ENCODE measurements at regions not wholly inside any gene's neighbourhood (a gene's known extent, or its start where the extent isn't known, plus 50 kb on each side); places are given as distances from the start of the nearest gene placed in this dataset.

DNA sequence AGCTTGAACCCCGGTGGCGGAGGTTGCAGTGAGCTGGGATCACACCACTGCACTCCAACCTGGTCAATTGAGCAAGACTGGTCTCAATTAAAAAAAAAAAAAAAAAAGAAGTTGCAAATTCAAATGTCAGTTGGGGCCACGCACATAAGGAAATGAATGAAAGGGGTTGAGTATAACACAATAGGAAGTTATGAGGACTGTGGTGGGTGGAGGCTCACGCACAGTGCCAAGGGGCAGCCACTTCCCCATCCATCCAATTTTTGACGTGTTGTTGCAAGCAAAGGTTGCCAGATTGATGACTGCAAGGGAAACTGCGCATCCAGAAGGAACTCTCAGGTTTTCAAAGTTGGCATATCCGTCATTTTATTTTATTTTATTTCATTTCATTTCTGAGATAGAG is 532.2 kb downstream of the NTRK3 start:
- Histone ChIP-seq H3K9me3 (ENCODE audit: control insufficient read depth in 2 of 2, low read length in 2 of 2) (no peaks in the 10 kb centered on the region), H3K27ac (ENCODE audit: low read length) (no peak overlapping the region), H3K27me3 (ENCODE audit: control insufficient read depth in 1 of 2, insufficient read depth in 2 of 2, low read length in 2 of 2) (peaks cover 2 to 3% of the 10 kb centered on the region in 2 donors), H3K9ac (ENCODE audit: low read length in 2 of 2) (no peak overlapping the region), H3K4me1 (ENCODE audit: control insufficient read depth, insufficient read depth, low read length) (no peaks in the 10 kb centered on the region), H3K36me3 (ENCODE audit: control insufficient read depth in 2 of 2, insufficient read depth in 2 of 2, low read length in 2 of 2) (no peaks in the 10 kb centered on the region), H3K4me3 (ENCODE audit: low read length in 2 of 2) (no peak overlapping the region)

DNA sequence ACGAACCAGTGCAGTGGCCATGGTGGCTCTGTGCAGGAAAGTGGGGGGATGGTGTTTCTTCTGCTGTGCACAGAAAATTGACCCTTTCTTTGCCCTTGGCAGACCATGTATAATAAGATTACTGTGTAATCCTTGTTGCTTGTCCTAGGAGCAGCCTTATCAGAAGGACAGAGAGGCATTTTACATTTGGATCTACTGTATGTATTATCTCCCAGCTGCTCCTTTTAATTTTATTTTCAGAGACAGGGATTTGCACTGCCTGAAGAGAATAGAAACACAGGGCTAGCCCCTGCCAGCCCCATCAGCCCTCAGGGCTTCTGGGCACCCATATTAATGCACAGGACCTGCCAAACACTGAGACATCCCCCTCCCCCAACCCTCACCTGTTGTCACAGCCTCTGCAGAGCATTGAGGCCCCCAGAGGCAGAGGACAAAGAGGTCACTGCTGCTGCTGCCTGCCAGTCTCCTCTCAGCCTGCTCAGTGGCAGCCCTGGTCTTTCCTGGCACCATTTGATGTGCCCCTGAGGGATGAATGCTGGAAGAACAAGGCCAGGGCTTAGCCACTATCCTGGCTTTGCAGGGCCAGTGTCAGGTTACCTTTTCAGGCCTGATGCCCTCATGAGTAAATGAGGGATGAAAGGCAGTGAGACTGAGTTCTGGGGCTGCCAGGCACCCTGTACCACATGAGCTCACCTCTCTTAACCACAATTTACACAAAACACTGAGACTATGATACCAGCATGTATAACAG is 533.4 kb downstream of the NTRK3 start:
- Histone ChIP-seq H3K4me1 (ENCODE audit: control insufficient read depth, insufficient read depth, low read length) (no peaks in the 10 kb centered on the region), H3K4me3 (ENCODE audit: low read length in 2 of 2) (no peak overlapping the region), H3K36me3 (ENCODE audit: control insufficient read depth in 2 of 2, insufficient read depth in 2 of 2, low read length in 2 of 2) (no peaks in the 10 kb centered on the region), H3K9ac (ENCODE audit: low read length in 2 of 2) (no peak overlapping the region), H3K27ac (ENCODE audit: low read length) (no peak overlapping the region), H3K27me3 (ENCODE audit: control insufficient read depth in 1 of 2, insufficient read depth in 2 of 2, low read length in 2 of 2) (peaks cover 2 to 3% of the 10 kb centered on the region in 2 donors), H3K9me3 (ENCODE audit: control insufficient read depth in 2 of 2, low read length in 2 of 2) (no peaks in the 10 kb centered on the region)

DNA sequence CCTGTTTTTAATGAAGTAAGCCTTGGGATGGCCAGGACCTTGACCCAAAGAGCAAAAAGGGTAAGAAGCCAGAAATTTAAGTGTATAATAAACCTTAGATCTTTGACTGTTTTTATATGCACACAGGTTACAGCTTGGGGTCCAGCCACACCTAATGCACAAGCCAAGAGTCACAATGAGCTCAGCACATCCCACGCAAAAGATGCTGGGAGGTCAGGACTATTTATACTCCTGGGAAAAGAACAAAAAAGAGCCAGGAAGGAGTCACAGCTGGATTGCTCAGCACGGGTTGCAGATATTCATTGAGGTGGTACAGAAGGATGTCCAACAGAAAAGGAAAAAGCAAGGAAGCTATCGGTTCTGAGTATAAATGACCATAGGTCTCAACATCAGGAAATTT is 536.3 kb downstream of the NTRK3 start:
- Histone ChIP-seq H3K9ac (ENCODE audit: low read length in 2 of 2) (no peak overlapping the region), H3K27me3 (ENCODE audit: control insufficient read depth in 1 of 2, insufficient read depth in 2 of 2, low read length in 2 of 2) (peaks cover 0 to 2% of the 10 kb centered on the region in 2 donors), H3K4me1 (ENCODE audit: control insufficient read depth, insufficient read depth, low read length) (no peaks in the 10 kb centered on the region), H3K36me3 (ENCODE audit: control insufficient read depth in 2 of 2, insufficient read depth in 2 of 2, low read length in 2 of 2) (no peaks in the 10 kb centered on the region), H3K9me3 (ENCODE audit: control insufficient read depth in 2 of 2, low read length in 2 of 2) (no peaks in the 10 kb centered on the region), H3K27ac (ENCODE audit: low read length) (no peak overlapping the region), H3K4me3 (ENCODE audit: low read length in 2 of 2) (no peak overlapping the region)

DNA sequence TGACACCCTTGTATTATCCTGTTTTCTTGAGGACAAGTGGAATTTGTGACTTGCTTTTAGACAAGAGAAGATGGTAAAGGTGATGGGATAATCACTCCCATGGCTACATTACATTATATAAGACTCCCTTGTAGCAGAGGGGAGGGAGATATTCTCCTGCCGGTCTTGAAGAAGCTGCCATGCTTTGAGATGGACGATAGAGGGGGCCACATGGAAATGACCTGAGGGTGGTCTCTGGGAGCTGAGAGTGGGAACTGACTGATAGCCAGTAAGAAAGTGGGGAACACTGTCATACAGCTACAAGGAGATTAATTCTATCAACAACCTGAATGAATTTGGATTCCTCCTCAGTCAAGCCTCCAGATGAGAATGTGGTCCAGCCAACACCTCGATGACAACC is 540.1 kb downstream of the NTRK3 start:
- no peak overlapping the region for H3K27ac ChIP-seq (ENCODE audit: low read length)
- no peaks in the 10 kb centered on the region for H3K4me1 ChIP-seq (ENCODE audit: control insufficient read depth, insufficient read depth, low read length)
- no peaks in the 10 kb centered on the region for H3K9me3 ChIP-seq (ENCODE audit: control insufficient read depth in 2 of 2, low read length in 2 of 2)
- no peaks in the 10 kb centered on the region for H3K36me3 ChIP-seq (ENCODE audit: control insufficient read depth in 2 of 2, insufficient read depth in 2 of 2, low read length in 2 of 2)
- H3K9ac ChIP-seq (ENCODE audit: low read length in 2 of 2), result no peak overlapping the region
- H3K4me3 ChIP-seq (ENCODE audit: low read length in 2 of 2), result no peak overlapping the region
- H3K27me3 ChIP-seq (ENCODE audit: control insufficient read depth in 1 of 2, insufficient read depth in 2 of 2, low read length in 2 of 2), result no peaks in the 10 kb centered on the region

DNA sequence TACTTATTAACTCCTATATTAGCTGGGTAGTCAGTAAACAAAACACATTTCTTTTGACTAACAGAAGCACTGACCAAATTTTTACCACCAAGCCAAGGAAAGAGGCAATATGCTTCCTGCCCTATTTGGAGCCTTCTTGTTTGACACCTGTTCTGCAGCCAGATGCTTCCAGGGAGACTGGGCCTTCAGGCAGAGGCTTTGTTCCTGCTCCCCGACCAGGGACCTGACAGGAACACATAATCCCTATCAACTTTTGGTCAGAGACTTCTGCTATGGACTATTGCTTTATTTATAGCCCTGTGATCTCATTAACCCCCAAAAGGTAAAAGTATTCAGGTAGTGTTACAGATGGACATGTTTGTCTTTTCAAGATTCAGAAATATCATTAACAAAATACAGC is 541.3 kb downstream of the NTRK3 start:
- H3K4me1 ChIP-seq (ENCODE audit: control insufficient read depth, insufficient read depth, low read length), result no peaks in the 10 kb centered on the region

DNA sequence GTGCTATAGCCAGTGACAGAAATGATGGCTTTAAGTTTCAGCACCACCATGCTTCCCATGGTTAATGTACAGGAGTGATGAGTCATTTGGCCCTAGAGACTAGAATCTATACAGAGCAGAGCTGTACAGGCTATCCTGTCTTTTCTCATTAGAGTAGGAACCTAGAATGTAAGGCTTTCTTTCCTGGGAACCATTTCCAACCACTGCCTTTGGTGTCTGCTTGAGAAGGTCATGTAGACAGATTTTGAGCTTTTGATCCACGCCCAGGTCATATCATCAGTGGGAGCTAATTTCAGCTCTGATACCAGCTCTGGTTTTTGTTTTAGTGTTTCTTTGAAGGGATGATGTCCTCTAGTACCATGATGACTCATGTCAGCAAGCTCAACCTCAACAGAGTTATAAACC is 543.1 kb downstream of the NTRK3 start:
- H3K9me3 ChIP-seq (ENCODE audit: control insufficient read depth in 2 of 2, low read length in 2 of 2), result no peaks in the 10 kb centered on the region
- H3K36me3 ChIP-seq (ENCODE audit: control insufficient read depth in 2 of 2, insufficient read depth in 2 of 2, low read length in 2 of 2), result no peaks in the 10 kb centered on the region
- H3K4me1 ChIP-seq (ENCODE audit: control insufficient read depth, insufficient read depth, low read length), result no peaks in the 10 kb centered on the region
- H3K27me3 ChIP-seq (ENCODE audit: control insufficient read depth in 1 of 2, insufficient read depth in 2 of 2, low read length in 2 of 2), result no peaks in the 10 kb centered on the region
- no peak overlapping the region for H3K27ac ChIP-seq (ENCODE audit: low read length)
- no peak overlapping the region for H3K4me3 ChIP-seq (ENCODE audit: low read length in 2 of 2)
- H3K9ac ChIP-seq (ENCODE audit: low read length in 2 of 2), result no peak overlapping the region

More for the DNA sequence above, 541.3 kb downstream of the NTRK3 start:
- Histone ChIP-seq H3K4me3 (ENCODE audit: low read length in 2 of 2) (no peak overlapping the region), H3K9ac (ENCODE audit: low read length in 2 of 2) (no peak overlapping the region), H3K27ac (ENCODE audit: low read length) (no peak overlapping the region), H3K36me3 (ENCODE audit: control insufficient read depth in 2 of 2, insufficient read depth in 2 of 2, low read length in 2 of 2) (no peaks in the 10 kb centered on the region), H3K27me3 (ENCODE audit: control insufficient read depth in 1 of 2, insufficient read depth in 2 of 2, low read length in 2 of 2) (no peaks in the 10 kb centered on the region), H3K9me3 (ENCODE audit: control insufficient read depth in 2 of 2, low read length in 2 of 2) (no peaks in the 10 kb centered on the region)

DNA sequence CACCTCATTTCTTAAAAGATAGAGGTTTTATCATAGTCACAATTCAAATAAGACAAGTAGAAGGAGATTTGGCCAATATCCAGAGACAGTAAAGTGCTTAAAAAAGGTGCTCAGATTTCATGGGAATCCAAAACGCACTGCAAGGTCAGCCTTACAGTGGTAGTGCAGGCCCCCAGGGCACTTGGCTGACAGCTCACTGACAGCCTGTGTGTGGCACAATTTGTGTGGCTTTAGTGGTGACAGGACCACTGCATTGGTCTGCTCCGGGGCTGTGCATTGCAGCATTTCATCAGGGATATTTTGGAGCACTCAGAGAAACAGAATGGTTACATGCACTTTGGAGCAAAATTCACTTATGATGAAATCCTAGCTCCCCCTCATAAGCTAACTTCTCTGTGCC is 544.3 kb downstream of the NTRK3 start:
- no peak overlapping the region for H3K27ac ChIP-seq (ENCODE audit: low read length)
- H3K36me3 ChIP-seq (ENCODE audit: control insufficient read depth in 2 of 2, insufficient read depth in 2 of 2, low read length in 2 of 2), result no peaks in the 10 kb centered on the region
- H3K27me3 ChIP-seq (ENCODE audit: control insufficient read depth in 1 of 2, insufficient read depth in 2 of 2, low read length in 2 of 2), result peaks cover 0 to 2% of the 10 kb centered on the region in 2 donors
- H3K4me3 ChIP-seq (ENCODE audit: low read length in 2 of 2), result no peak overlapping the region
- H3K4me1 ChIP-seq (ENCODE audit: control insufficient read depth, insufficient read depth, low read length), result no peaks in the 10 kb centered on the region
- no peak overlapping the region for H3K9ac ChIP-seq (ENCODE audit: low read length in 2 of 2)
- H3K9me3 ChIP-seq (ENCODE audit: control insufficient read depth in 2 of 2, low read length in 2 of 2), result no peaks in the 10 kb centered on the region

DNA sequence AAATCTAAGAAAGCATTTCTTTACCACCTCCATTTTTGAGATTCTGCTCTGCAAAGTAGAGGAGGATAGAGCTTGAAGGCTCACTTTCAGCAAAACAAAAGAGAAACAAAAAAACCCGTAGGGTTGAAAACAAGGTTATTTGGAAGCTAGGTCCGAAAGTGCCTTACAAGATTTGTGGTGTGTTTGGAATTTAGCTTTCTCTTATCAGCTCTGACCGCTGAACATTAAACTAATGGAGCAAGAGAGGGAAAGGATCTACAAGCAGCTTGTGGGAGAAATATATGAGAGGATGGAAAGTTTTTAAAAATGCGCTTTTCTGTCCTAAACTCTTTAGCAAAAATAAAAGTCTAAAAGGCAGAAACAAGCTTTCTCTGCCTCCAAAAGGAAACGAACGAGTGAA is 545.5 kb downstream of the NTRK3 start:
- Histone ChIP-seq H3K36me3 (ENCODE audit: control insufficient read depth in 2 of 2, insufficient read depth in 2 of 2, low read length in 2 of 2) (no peaks in the 10 kb centered on the region), H3K9ac (ENCODE audit: low read length in 2 of 2) (no peak overlapping the region), H3K27me3 (ENCODE audit: control insufficient read depth in 1 of 2, insufficient read depth in 2 of 2, low read length in 2 of 2) (peaks cover 0 to 4% of the 10 kb centered on the region in 2 donors), H3K4me3 (ENCODE audit: low read length in 2 of 2) (no peak overlapping the region), H3K9me3 (ENCODE audit: control insufficient read depth in 2 of 2, low read length in 2 of 2) (no peaks in the 10 kb centered on the region), H3K27ac (ENCODE audit: low read length) (no peak overlapping the region), H3K4me1 (ENCODE audit: control insufficient read depth, insufficient read depth, low read length) (no peaks in the 10 kb centered on the region)

DNA sequence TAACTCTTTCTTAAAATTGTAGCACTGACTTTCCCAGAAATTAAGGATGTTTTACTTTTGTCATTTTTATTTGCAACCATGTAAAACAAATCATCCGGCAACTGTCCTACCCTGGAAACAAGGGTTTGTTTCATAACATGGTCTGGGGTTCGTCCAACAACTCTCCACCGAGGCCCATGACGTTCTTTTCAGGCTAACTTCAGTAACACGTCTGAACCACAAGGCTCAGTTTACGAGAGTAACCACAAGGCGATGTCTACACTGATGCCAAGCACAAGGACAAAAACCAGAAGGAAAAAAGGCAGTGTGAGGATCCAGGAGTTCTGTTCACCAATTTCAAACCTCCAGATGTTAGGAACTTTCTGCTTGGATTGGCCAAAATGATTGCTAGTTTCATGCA is 546.1 kb downstream of the NTRK3 start:
- H3K4me3 ChIP-seq (ENCODE audit: low read length in 2 of 2), result no peak overlapping the region
- H3K36me3 ChIP-seq (ENCODE audit: control insufficient read depth in 2 of 2, insufficient read depth in 2 of 2, low read length in 2 of 2), result no peaks in the 10 kb centered on the region

DNA sequence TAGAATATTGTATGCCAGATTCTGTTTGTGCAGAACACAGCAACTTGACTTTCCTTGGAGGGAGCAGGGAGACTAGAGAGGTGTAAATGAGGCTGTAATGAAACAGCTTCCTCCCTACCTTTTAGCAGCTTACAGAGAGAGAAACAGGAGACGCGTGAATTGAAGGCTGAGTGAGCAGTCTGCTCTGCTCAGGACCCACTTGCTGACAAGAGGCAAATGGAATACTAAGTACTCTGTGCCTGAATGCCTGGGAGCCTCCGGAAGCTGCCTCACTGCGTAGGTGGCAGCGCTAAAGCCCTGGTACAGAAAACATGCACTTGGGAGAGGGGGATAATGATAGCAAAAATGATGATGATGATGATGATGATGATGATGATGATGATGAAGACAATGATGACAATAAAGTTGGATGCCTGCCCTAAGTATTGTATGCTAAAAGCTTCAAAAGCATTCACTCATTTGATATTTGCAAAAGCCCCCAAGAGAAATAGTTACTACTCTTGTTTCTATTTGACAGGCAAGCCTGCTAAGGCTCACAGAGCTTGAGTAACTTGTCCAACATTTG is 548.9 kb downstream of the NTRK3 start:
- no peak overlapping the region for H3K27ac ChIP-seq (ENCODE audit: low read length)
- H3K9me3 ChIP-seq (ENCODE audit: control insufficient read depth in 2 of 2, low read length in 2 of 2), result no peaks in the 10 kb centered on the region
- no peaks in the 10 kb centered on the region for H3K36me3 ChIP-seq (ENCODE audit: control insufficient read depth in 2 of 2, insufficient read depth in 2 of 2, low read length in 2 of 2)
- no peak overlapping the region for H3K4me3 ChIP-seq (ENCODE audit: low read length in 2 of 2)
- H3K9ac ChIP-seq (ENCODE audit: low read length in 2 of 2), result no peak overlapping the region
- H3K27me3 ChIP-seq (ENCODE audit: control insufficient read depth in 1 of 2, insufficient read depth in 2 of 2, low read length in 2 of 2), result peaks cover 0 to 4% of the 10 kb centered on the region in 2 donors
- no peaks in the 10 kb centered on the region for H3K4me1 ChIP-seq (ENCODE audit: control insufficient read depth, insufficient read depth, low read length)

More for the DNA sequence above, 546.1 kb downstream of the NTRK3 start:
- H3K27me3 ChIP-seq (ENCODE audit: control insufficient read depth in 1 of 2, insufficient read depth in 2 of 2, low read length in 2 of 2), result peaks cover 0 to 4% of the 10 kb centered on the region in 2 donors
- H3K9ac ChIP-seq (ENCODE audit: low read length in 2 of 2), result no peak overlapping the region
- no peak overlapping the region for H3K27ac ChIP-seq (ENCODE audit: low read length)
- H3K4me1 ChIP-seq (ENCODE audit: control insufficient read depth, insufficient read depth, low read length), result no peaks in the 10 kb centered on the region
- H3K9me3 ChIP-seq (ENCODE audit: control insufficient read depth in 2 of 2, low read length in 2 of 2), result no peaks in the 10 kb centered on the region

DNA sequence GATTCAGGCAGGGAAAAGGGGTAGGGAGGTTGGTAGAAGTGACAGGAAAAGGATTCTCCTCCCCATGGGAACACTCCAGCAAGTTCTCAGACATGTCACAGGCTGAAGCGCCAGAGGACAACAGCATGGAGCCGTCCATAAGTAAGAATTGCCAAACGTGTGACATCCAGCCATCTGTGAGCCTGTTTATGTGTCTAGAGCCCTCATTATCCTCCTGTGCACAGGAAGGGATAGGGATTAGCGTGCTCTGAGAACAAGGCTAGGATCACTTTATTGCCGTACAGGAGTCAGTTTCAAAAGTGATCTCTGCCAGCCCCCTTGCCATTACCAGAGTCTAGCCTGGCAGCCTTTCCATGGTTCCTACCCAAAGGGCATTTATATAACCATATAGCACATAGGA is 549.5 kb downstream of the NTRK3 start:
- H3K9me3 ChIP-seq (ENCODE audit: control insufficient read depth in 2 of 2, low read length in 2 of 2), result no peaks in the 10 kb centered on the region
- H3K27me3 ChIP-seq (ENCODE audit: control insufficient read depth in 1 of 2, insufficient read depth in 2 of 2, low read length in 2 of 2), result peaks cover 0 to 4% of the 10 kb centered on the region in 2 donors
- H3K36me3 ChIP-seq (ENCODE audit: control insufficient read depth in 2 of 2, insufficient read depth in 2 of 2, low read length in 2 of 2), result no peaks in the 10 kb centered on the region
- H3K27ac ChIP-seq (ENCODE audit: low read length), result no peak overlapping the region
- no peak overlapping the region for H3K4me3 ChIP-seq (ENCODE audit: low read length in 2 of 2)
- no peaks in the 10 kb centered on the region for H3K4me1 ChIP-seq (ENCODE audit: control insufficient read depth, insufficient read depth, low read length)
- H3K9ac ChIP-seq (ENCODE audit: low read length in 2 of 2), result no peak overlapping the region
